CD4-positive, alpha-beta T cell (primary cell): ENCODE measurements at regions not wholly inside any gene's neighbourhood (a gene's known extent, or its start where the extent isn't known, plus 50 kb on each side); places are given as distances from the start of the nearest gene placed in this dataset.

Experiments used
- ATAC-seq: fragments of 200-7000 bp; cut with Tn5 transposase; one replicate; pipeline ENCODE4 v1.10.0; 2022; ENCODE audit warnings: mild to moderate bottlenecking; ENCODE audit not compliant: poor library complexity
- CTCF ChIA-PET: fragments of 350-600 bp; sonication (Branson Sonifier 250); formaldehyde crosslinking; loops from one replicate; lab custom pipeline; 2021; ENCODE audit warnings: antibody characterized with exemption, inconsistent platforms; lab: Charles Lee
- POLR2A ChIA-PET: fragments of 350-600 bp; sonication (Branson Sonifier 250); formaldehyde crosslinking; loops from one replicate; lab custom pipeline; 2021; ENCODE audit warnings: antibody characterized with exemption, inconsistent platforms; lab: Charles Lee
- DNase-seq, 14 experiments: peaks; one replicate each; pipeline ENCODE4 v3.0.0-alpha.2; 2013 to 2020; ENCODE audit warnings: mixed read lengths in 2 of 14
- H3K27ac ChIP-seq, 2 donors: one replicate each; pipeline versions ENCODE4 v1.5.1 to v1.7.0; 2013; ENCODE audit warnings: low read length in 2 of 2, low read depth in 1 of 2, mild to moderate bottlenecking in 1 of 2
- H3K27me3 ChIP-seq, 2 experiments: 1 replicate in 1 of 2; 2 replicates in 1 of 2; pipeline versions ENCODE4 v1.6.1 to v1.7.0; 2013; ENCODE audit warnings: low read length in 2 of 2, control low read depth in 1 of 2, mild to moderate bottlenecking in 1 of 2, moderate library complexity in 1 of 2; ENCODE audit not compliant: insufficient read depth in 2 of 2, control insufficient read depth in 1 of 2
- H3K36me3 ChIP-seq: one replicate; pipeline ENCODE4 v1.6.1; 2013; ENCODE audit warnings: low read length, control low read depth; ENCODE audit not compliant: insufficient read depth
- H3K4me1 ChIP-seq: one replicate; pipeline ENCODE4 v1.6.1; 2013; ENCODE audit warnings: low read length, control low read depth; ENCODE audit not compliant: insufficient read depth
- H3K4me3 ChIP-seq: one replicate; pipeline ENCODE4 v1.5.1; 2013; ENCODE audit warnings: mild to moderate bottlenecking, low read length, moderate library complexity
- H3K9me3 ChIP-seq, 2 experiments: 1 replicate in 1 of 2; 2 replicates in 1 of 2; pipeline versions ENCODE4 v1.6.1 to v1.7.0; 2013; ENCODE audit warnings: low read length in 2 of 2, mild to moderate bottlenecking in 2 of 2, control low read depth in 1 of 2, moderate library complexity in 1 of 2; ENCODE audit not compliant: control insufficient read depth in 1 of 2, insufficient read depth in 1 of 2
- H3K27ac Mint-ChIP-seq: one replicate; pipeline ENCODE4 v1.8.0; 2020; ENCODE audit warnings: mixed read lengths
- H3K27me3 Mint-ChIP-seq: one replicate; pipeline ENCODE4 v1.8.0; 2021; ENCODE audit warnings: mixed read lengths
- H3K36me3 Mint-ChIP-seq: one replicate; pipeline ENCODE4 v1.8.0; 2021; ENCODE audit warnings: low read depth, mixed read lengths
- H3K4me1 Mint-ChIP-seq: one replicate; pipeline ENCODE4 v1.8.0; 2021; ENCODE audit warnings: low read depth, mixed read lengths
- H3K4me3 Mint-ChIP-seq: one replicate; pipeline ENCODE4 v1.8.0; 2020; ENCODE audit warnings: mild to moderate bottlenecking, mixed read lengths
- H3K9me3 Mint-ChIP-seq: one replicate; pipeline ENCODE4 v1.8.0; 2020; ENCODE audit warnings: mixed read lengths
- CTCF ChIP-seq: fragments of 200-600 bp; IDR thresholded peaks from one replicate; pipeline ENCODE4 v1.8.0; 2022; ENCODE audit warnings: antibody characterized with exemption, mild to moderate bottlenecking
- intact Hi-C, 2 experiments: fragments of 100-400 bp; cut with DNase I in 1 of 2; cut with micrococcal nuclease in 1 of 2; formaldehyde crosslinking; loops; one replicate each; pipeline versions ENCODE4 v1.15.1 to v1.9.0; 2023 to 2025; cut with DNase I, micrococcal nuclease

- H3K4me3 Mint-ChIP-seq: no peak overlapping the region
- no peak overlapping the region for H3K27ac Mint-ChIP-seq
- TF ChIP-seq CTCF: no peak
- ChIA-PET CTCF (no interaction called here), POLR2A (no interaction called here)
- Histone ChIP-seq H3K36me3 (no peaks in the 10 kb centered on the region), H3K9me3 (no peaks in the 10 kb centered on the region), H3K4me1 (no peaks in the 10 kb centered on the region), H3K27me3 (no peaks in the 10 kb centered on the region), H3K4me3 (no peak overlapping the region), H3K27ac (no peak overlapping the region)
- peaks cover 4% of the 10 kb centered on the region for H3K27me3 Mint-ChIP-seq
- DNase-seq (no peak), ATAC-seq (no peak)
- intact Hi-C loops: no loop called here
- H3K9me3 Mint-ChIP-seq: no peaks in the 10 kb centered on the region
- H3K36me3 Mint-ChIP-seq: no peaks in the 10 kb centered on the region
- no peaks in the 10 kb centered on the region for H3K4me1 Mint-ChIP-seq
These were observed 100.1 kb upstream of the UXS1 start for GRCh38 chr2:106294182-106294581.

GRCh38 chr2:106293271-106293783, 99.2 kb upstream of the UXS1 start:
- no peaks in the 10 kb centered on the region for H3K27me3 ChIP-seq
- DNase-seq (no peak), ATAC-seq (no peak)
- intact Hi-C loops: no loop called here
- H3K27ac ChIP-seq: no peak overlapping the region
- no peaks in the 10 kb centered on the region for H3K9me3 ChIP-seq
- TF ChIP-seq CTCF: no peak
- no peaks in the 10 kb centered on the region for H3K27me3 Mint-ChIP-seq
- no peaks in the 10 kb centered on the region for H3K36me3 Mint-ChIP-seq
- H3K4me1 Mint-ChIP-seq: no peaks in the 10 kb centered on the region
- ChIA-PET CTCF (no interaction called here), POLR2A (no interaction called here)
- H3K4me3 ChIP-seq: no peak overlapping the region
- no peaks in the 10 kb centered on the region for H3K36me3 ChIP-seq
- no peak overlapping the region for H3K4me3 Mint-ChIP-seq
- no peaks in the 10 kb centered on the region for H3K4me1 ChIP-seq
- no peaks in the 10 kb centered on the region for H3K9me3 Mint-ChIP-seq
- no peak overlapping the region for H3K27ac Mint-ChIP-seq

DNA sequence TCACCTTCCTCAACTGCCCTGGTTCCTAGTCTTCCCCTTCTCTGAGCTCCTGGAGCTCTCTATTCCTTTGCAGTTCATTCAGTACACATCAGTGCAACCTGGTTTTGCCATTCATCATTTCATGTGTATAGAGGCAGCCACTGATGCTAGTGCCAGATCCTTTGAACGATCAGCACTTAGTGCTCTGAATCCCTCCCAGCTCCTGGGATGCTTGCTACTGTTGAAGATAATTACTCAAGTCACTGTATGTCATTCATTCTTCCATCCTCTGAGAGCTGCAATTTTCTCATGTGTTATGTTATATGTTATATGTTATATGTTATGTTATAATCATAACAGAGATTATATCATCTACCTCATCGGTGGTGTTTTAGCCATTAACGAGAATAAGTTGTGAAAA, 98.5 kb upstream of the UXS1 start:
- CTCF ChIA-PET: no interaction called here
- no peaks in the 10 kb centered on the region for H3K4me1 ChIP-seq
- H3K27me3 Mint-ChIP-seq: no peaks in the 10 kb centered on the region
- no peak for TF ChIP-seq CTCF
- ATAC-seq (no peak), DNase-seq (no peak)
- no peaks in the 10 kb centered on the region for H3K36me3 ChIP-seq
- no peaks in the 10 kb centered on the region for H3K9me3 Mint-ChIP-seq
- H3K36me3 Mint-ChIP-seq: no peaks in the 10 kb centered on the region
- H3K4me3 Mint-ChIP-seq: no peak overlapping the region
- H3K27ac ChIP-seq: no peak overlapping the region
- POLR2A ChIA-PET: interaction anchor here (0.5 kb wide), 1 partner anchor 181 kb away, joined by 4 read pairs; no protein-coding TSS in a partner anchor
- no peaks in the 10 kb centered on the region for H3K9me3 ChIP-seq
- H3K4me3 ChIP-seq: no peak overlapping the region
- H3K27me3 ChIP-seq: no peaks in the 10 kb centered on the region
- H3K27ac Mint-ChIP-seq: no peak overlapping the region
- intact Hi-C loops: no loop called here
- no peaks in the 10 kb centered on the region for H3K4me1 Mint-ChIP-seq
